HepG2 (cell line): ENCODE measurements at regions not wholly inside any gene's neighbourhood (a gene's known extent, or its start where the extent isn't known, plus 50 kb on each side); places are given as distances from the start of the nearest gene placed in this dataset.

Source experiments
- ATAC-seq: fragments of 200-7000 bp; cut with Tn5 transposase; 3 replicates; pipeline ENCODE4 v1.9.1; 2020; ENCODE audit warnings: mild to moderate bottlenecking, moderate library complexity
- BruUV-seq: library from RNA; stranded (reverse); fragments of 400-500 nt; replicated peaks from 2 replicates; lab custom pipeline; 2021; lab: Mats Ljungman, UMichigan
- CTCF ChIA-PET: fragments of 300-600 bp; formaldehyde crosslinking; extraction: SDS; loops from one replicate; lab custom pipeline; 2021; ENCODE audit warnings: low total read pairs, inconsistent platforms, low intra/inter-chr PET ratio; lab: Yijun Ruan, JAX
- POLR2A ChIA-PET: fragments of 350-600 bp; sonication (Branson Sonifier 250); formaldehyde crosslinking; loops from one replicate; lab custom pipeline; 2020; ENCODE audit warnings: antibody characterized with exemption, inconsistent platforms; lab: Yijun Ruan, JAX
- DNase-seq: peaks from one replicate; pipeline ENCODE4 v3.0.0-alpha.2; 2015; ENCODE audit warnings: low spot score
- FAIRE-seq: peaks from 3 replicates; lab custom pipeline; 2011; peaks lifted over from hg19 to GRCh38; lab: Jason Lieb, UNC
- H2AFZ ChIP-seq: one replicate; pipeline ENCODE4 v1.6.1; 2011; ENCODE audit warnings: low read length, inconsistent platforms
- H3K27ac ChIP-seq: fragments of 300-600 bp; 3 replicates; pipeline ENCODE4 v1.8.0; 2011; ENCODE audit warnings: mixed run types, mild to moderate bottlenecking, mixed read lengths, low read length, inconsistent platforms; ENCODE audit not compliant: insufficient read depth; ENCODE audit errors: extremely low read length
- H3K27me3 ChIP-seq, 2 experiments: fragments of 200-600 bp in 1 of 2; 2 replicates in 1 of 2; 3 replicates in 1 of 2; pipeline versions ENCODE4 v1.6.0 to v1.8.0; 2011; ENCODE audit warnings: low read length in 2 of 2, mild to moderate bottlenecking in 2 of 2, moderate library complexity in 2 of 2, inconsistent platforms in 1 of 2; ENCODE audit not compliant: insufficient read depth in 2 of 2, control insufficient read depth in 1 of 2
- H3K36me3 ChIP-seq, 2 experiments: fragments of 200-600 bp in 1 of 2; replicated peaks in 1 of 2; 2 replicates in 1 of 2; 3 replicates in 1 of 2; pipeline versions ENCODE4 v1.5.1 to v1.8.0; 2011; ENCODE audit warnings: low read length in 2 of 2, inconsistent platforms in 1 of 2; ENCODE audit not compliant: insufficient read depth in 2 of 2, control insufficient read depth in 1 of 2
- H3K4me1 ChIP-seq: 2 replicates; pipeline ENCODE4 v1.5.1; 2012; ENCODE audit warnings: low read length, inconsistent platforms; ENCODE audit not compliant: insufficient read depth
- H3K4me2 ChIP-seq: 2 replicates; pipeline ENCODE4 v1.6.0; 2011; ENCODE audit warnings: low read depth, low read length, inconsistent platforms
- H3K4me3 ChIP-seq, 3 experiments: fragments of 200-600 bp in 1 of 3; sonication (generic), shearing (Covaris generic) in 1 of 3; replicated peaks in 1 of 3; 2 replicates each; pipeline ENCODE4 v1.5.1; 2011 to 2016; ENCODE audit warnings: low read length in 3 of 3, inconsistent platforms in 2 of 3, low read depth in 2 of 3, mild to moderate bottlenecking in 2 of 3, control low read depth in 1 of 3, mixed read lengths in 1 of 3; ENCODE audit not compliant: insufficient read depth in 1 of 3
- H3K79me2 ChIP-seq: one replicate; pipeline ENCODE4 v1.6.1; 2011; ENCODE audit warnings: low read length, inconsistent platforms; ENCODE audit not compliant: insufficient read depth
- H3K9ac ChIP-seq: 2 replicates; pipeline ENCODE4 v1.6.0; 2011; ENCODE audit warnings: mild to moderate bottlenecking, low read depth, low read length, inconsistent platforms; ENCODE audit not compliant: insufficient read depth
- H3K9me3 ChIP-seq: 2 replicates; pipeline ENCODE4 v1.5.1; 2012; ENCODE audit warnings: mild to moderate bottlenecking, low read length
- H4K20me1 ChIP-seq: 2 replicates; pipeline ENCODE4 v1.6.0; 2011; ENCODE audit warnings: inconsistent platforms, mild to moderate bottlenecking, low read length, moderate library complexity; ENCODE audit not compliant: insufficient read depth
- CEBPB ChIP-seq: IDR thresholded peaks from 2 replicates; pipeline ENCODE4 v1.6.1; 2011; ENCODE audit warnings: low read depth, low read length, improper control_type of control experiment, borderline replicate concordance
- CEBPG ChIP-seq: IDR thresholded peaks from 2 replicates; pipeline ENCODE4 v1.6.1; 2016
- FIP1L1 ChIP-seq: fragments of 200-400 bp; formaldehyde crosslinking; IDR thresholded peaks from 2 replicates; pipeline ENCODE4 v1.6.1; 2018; ENCODE audit warnings: low read depth, mild to moderate bottlenecking, low read length, moderate library complexity, borderline replicate concordance; ENCODE audit not compliant: insufficient read depth
- FLYWCH1 ChIP-seq: sonication (generic); formaldehyde crosslinking; IDR thresholded peaks from 2 replicates; pipeline ENCODE4 v1.8.1; 2023; ENCODE audit warnings: mild to moderate bottlenecking, missing genetic modification reagents
- GATA4 ChIP-seq: sonication (generic); IDR thresholded peaks from 2 replicates; pipeline ENCODE4 v1.6.1; 2016; ENCODE audit warnings: antibody characterized with exemption, low read depth, borderline replicate concordance
- SNAPC4 ChIP-seq: sonication (generic); formaldehyde crosslinking; IDR thresholded peaks from 2 replicates; pipeline ENCODE4 v1.4.0; 2020; ENCODE audit warnings: mild to moderate bottlenecking, missing genetic modification reagents
- SP2 ChIP-seq: sonication (generic); formaldehyde crosslinking; IDR thresholded peaks from 2 replicates; pipeline ENCODE4 v1.5.1; 2020; ENCODE audit warnings: mild to moderate bottlenecking, missing genetic modification reagents
- TGIF2 ChIP-seq: IDR thresholded peaks from 2 replicates; pipeline ENCODE4 v1.6.1; 2016; ENCODE audit warnings: control low read depth, missing compliant biosample characterization
- XRCC5 ChIP-seq: fragments of 200-400 bp; formaldehyde crosslinking; optimal IDR thresholded peaks from 2 replicates; pipeline ENCODE3; 2017; ENCODE audit warnings: mild to moderate bottlenecking, low read length
- ZFP90 ChIP-seq: sonication (generic); formaldehyde crosslinking; IDR thresholded peaks from 2 replicates; pipeline ENCODE4 v1.8.0; 2022; ENCODE audit warnings: missing genetic modification reagents, mild to moderate bottlenecking, inconsistent platforms, borderline replicate concordance
- ZKSCAN5 ChIP-seq: sonication (generic); formaldehyde crosslinking; IDR thresholded peaks from 2 replicates; pipeline ENCODE4 v1.5.1; 2020; ENCODE audit warnings: mild to moderate bottlenecking, missing genetic modification reagents
- ZNF557 ChIP-seq: sonication (generic); formaldehyde crosslinking; IDR thresholded peaks from 2 replicates; pipeline ENCODE4 v1.4.0; 2020; ENCODE audit warnings: missing genetic modification reagents
- ZNF563 ChIP-seq: sonication (generic); formaldehyde crosslinking; IDR thresholded peaks from 2 replicates; pipeline ENCODE4 v1.8.0; 2022; ENCODE audit warnings: mild to moderate bottlenecking, moderate library complexity, missing genetic modification reagents
- ZNF75D ChIP-seq: sonication (generic); formaldehyde crosslinking; IDR thresholded peaks from 2 replicates; pipeline ENCODE4 v1.8.1; 2023; ENCODE audit warnings: missing genetic modification reagents, mild to moderate bottlenecking, borderline replicate concordance
- WGBS: methylation state at CpG from one replicate; pipeline ENCODE4 v1.1.6; 2017; ENCODE audit warnings: low lambda C conversion rate; 5-methylcytosine and 5-hydroxymethylcytosine counted together
- in situ Hi-C: cut with HindIII; loops from 2 replicates; pipeline ENCODE4 v1.10.0; 2017; ENCODE audit warnings: low pct_unique_long_range_greater_than_20kb; ENCODE audit not compliant: extremely low pct_ligation_motif_present
- intact Hi-C: fragments of 100-400 bp; cut with micrococcal nuclease; formaldehyde crosslinking; loops from one replicate; pipeline ENCODE4 v1.10.0; 2022; ENCODE audit not compliant: unreplicated experiment
- TF ChIP-seq, protein P1 (sequence below): sonication (generic); formaldehyde crosslinking; conservative IDR thresholded peaks from 2 replicates; pipeline ENCODE4 v1.4.0; 2020; ENCODE audit warnings: missing genetic modification reagents

DNA sequence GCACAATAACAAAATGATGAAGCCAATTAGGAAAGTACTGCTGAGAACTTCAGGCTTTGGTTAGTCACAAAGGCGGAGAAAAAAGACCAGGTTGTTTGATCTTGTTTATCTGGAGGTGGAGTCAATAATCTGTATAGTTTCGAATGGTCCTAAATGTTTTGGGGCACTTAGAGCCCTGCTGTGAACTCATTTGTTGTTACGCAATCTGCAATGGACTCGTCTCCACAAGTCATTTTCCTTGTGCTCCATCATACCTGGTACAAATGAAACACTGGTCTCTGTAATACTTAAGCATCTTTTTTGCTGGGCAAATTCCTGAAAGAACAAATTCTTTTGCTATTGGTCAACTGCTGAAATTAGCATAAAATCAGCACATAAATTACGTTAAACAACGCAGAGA, 430.5 kb downstream of the GATA3 start:
- Histone ChIP-seq H3K79me2 (no peaks in the 10 kb centered on the region), H4K20me1 (no peaks in the 10 kb centered on the region), H3K4me1 (no peaks in the 10 kb centered on the region), H3K9me3 (no peaks in the 10 kb centered on the region), H3K4me2 (no peak overlapping the region), H3K36me3 (no peaks in the 10 kb centered on the region), H3K4me3 (no peak overlapping the region), H2AFZ (no peak overlapping the region), H3K27me3 (no peaks in the 10 kb centered on the region), H3K9ac (no peak overlapping the region), H3K27ac (no peak overlapping the region)
- intact Hi-C loops, result no loop called here
- in situ Hi-C loops, result no loop called here
- no peak for ATAC-seq
- 40% methylated on average over 6 of the region's 6 CpGs for WGBS
- FAIRE-seq, result no peak
- DNase-seq, result no peak
- ChIA-PET POLR2A (no interaction called here), CTCF (no interaction called here)
- no TSS peak for BruUV-seq
- TF ChIP-seq SP2 (CRISPR knock-in tag), result no peak
- 0 out of 2 replicates have a peak, but pooled peaks have one; percentile 6 for TF ChIP-seq CEBPG (CRISPR knock-in tag)
- TF ChIP-seq CEBPB, result peak; percentile 83

DNA sequence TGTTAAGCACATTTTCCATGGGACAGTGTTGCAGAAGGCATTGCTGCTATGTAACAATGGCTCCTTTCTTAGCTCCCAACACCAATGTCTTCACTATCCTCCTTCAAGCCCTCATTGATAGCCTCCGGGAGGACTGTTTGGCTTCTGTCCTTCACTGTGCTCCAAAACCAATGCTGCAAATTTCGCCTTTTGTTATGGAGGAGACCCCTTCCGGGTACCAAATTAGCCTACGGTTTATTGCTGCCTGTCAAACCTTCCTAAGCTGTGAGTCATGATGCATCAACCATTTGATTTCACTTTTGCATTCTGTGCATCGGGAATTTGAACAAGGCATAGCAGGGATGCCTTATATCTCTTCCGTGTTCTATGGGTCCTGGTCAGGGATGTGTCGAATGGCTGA, 432.9 kb downstream of the GATA3 start:
- H3K27me3 ChIP-seq, result no peaks in the 10 kb centered on the region
- intact Hi-C loops (no loop called here), in situ Hi-C loops (no loop called here)
- H3K36me3 ChIP-seq, result no peaks in the 10 kb centered on the region
- H3K9me3 ChIP-seq, result no peaks in the 10 kb centered on the region
- no peaks in the 10 kb centered on the region for H4K20me1 ChIP-seq
- DNase-seq (no peak), FAIRE-seq (no peak), ATAC-seq (no peak)
- H2AFZ ChIP-seq, result no peak overlapping the region
- BruUV-seq, result no TSS peak
- H3K4me1 ChIP-seq, result no peaks in the 10 kb centered on the region
- no peak overlapping the region for H3K9ac ChIP-seq
- 27% methylated on average over 7 of the region's 7 CpGs for WGBS
- H3K79me2 ChIP-seq, result no peaks in the 10 kb centered on the region
- POLR2A ChIA-PET, result no interaction called here
- H3K4me3 ChIP-seq, result no peak overlapping the region
- no peak overlapping the region for H3K27ac ChIP-seq
- CTCF ChIA-PET, result no interaction called here
- H3K4me2 ChIP-seq, result no peak overlapping the region
- TF ChIP-seq TGIF2 (CRISPR knock-in tag), result no peak
- TF ChIP-seq, protein P1, sequence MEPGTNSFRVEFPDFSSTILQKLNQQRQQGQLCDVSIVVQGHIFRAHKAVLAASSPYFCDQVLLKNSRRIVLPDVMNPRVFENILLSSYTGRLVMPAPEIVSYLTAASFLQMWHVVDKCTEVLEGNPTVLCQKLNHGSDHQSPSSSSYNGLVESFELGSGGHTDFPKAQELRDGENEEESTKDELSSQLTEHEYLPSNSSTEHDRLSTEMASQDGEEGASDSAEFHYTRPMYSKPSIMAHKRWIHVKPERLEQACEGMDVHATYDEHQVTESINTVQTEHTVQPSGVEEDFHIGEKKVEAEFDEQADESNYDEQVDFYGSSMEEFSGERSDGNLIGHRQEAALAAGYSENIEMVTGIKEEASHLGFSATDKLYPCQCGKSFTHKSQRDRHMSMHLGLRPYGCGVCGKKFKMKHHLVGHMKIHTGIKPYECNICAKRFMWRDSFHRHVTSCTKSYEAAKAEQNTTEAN (CRISPR knock-in tag), result no peak
- no peak for TF ChIP-seq FIP1L1
- no peak for TF ChIP-seq FLYWCH1 (CRISPR knock-in tag)
- no peak for TF ChIP-seq ZKSCAN5
- no peak for TF ChIP-seq SNAPC4 (CRISPR knock-in tag)
- no peak for TF ChIP-seq ZNF563 (CRISPR knock-in tag)
- no peak for TF ChIP-seq GATA4
- no peak for TF ChIP-seq ZFP90 (CRISPR knock-in tag)
- no peak for TF ChIP-seq ZNF75D
- TF ChIP-seq XRCC5, result no peak
- no peak for TF ChIP-seq ZNF557 (CRISPR knock-in tag)
